ENCODE measurements at regions not wholly inside any gene's neighbourhood (a gene's known extent, or its start where the extent isn't known, plus 50 kb on each side); places are given as distances from the start of the nearest gene placed in this dataset.

DNA sequence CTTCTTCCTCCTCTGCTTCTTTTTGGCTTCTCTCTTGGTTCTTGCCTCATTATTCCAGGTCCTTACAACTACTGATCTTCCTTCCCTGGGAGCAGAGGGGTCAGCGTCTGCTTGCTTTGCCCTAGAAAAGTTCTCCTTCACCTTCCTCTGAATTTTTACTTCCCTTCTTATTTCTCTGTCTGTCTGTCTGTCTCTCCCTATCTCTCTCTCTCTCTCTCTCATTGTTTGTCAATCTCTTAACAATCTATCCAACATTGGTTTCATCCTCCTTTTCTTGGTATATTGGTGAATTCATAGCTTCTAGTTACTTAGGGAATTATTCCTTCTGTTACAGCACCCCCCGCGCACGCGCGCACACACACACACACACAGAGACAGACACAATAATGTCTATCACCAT is 559.1 kb downstream of the MN1 start:
- TF ChIP-seq, protein P1, sequence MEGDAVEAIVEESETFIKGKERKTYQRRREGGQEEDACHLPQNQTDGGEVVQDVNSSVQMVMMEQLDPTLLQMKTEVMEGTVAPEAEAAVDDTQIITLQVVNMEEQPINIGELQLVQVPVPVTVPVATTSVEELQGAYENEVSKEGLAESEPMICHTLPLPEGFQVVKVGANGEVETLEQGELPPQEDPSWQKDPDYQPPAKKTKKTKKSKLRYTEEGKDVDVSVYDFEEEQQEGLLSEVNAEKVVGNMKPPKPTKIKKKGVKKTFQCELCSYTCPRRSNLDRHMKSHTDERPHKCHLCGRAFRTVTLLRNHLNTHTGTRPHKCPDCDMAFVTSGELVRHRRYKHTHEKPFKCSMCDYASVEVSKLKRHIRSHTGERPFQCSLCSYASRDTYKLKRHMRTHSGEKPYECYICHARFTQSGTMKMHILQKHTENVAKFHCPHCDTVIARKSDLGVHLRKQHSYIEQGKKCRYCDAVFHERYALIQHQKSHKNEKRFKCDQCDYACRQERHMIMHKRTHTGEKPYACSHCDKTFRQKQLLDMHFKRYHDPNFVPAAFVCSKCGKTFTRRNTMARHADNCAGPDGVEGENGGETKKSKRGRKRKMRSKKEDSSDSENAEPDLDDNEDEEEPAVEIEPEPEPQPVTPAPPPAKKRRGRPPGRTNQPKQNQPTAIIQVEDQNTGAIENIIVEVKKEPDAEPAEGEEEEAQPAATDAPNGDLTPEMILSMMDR (IDR thresholded peaks at IDR 0.05) = no peak
- TF ChIP-seq EZH2 (IDR thresholded peaks at IDR 0.05; ENCODE audit: borderline replicate concordance, insufficient read depth, low read depth, low read length, poor library complexity, severe bottlenecking) = no peak
